HG02798 (cell line): ENCODE measurements at regions not wholly inside any gene's neighbourhood (a gene's known extent, or its start where the extent isn't known, plus 50 kb on each side); places are given as distances from the start of the nearest gene placed in this dataset.
"Not testable (repeated sequence)": the region's sequence is repeated elsewhere in the genome, so short reads cannot be mapped to it uniquely, and the experiment has no call there.

Source experiments
- ATAC-seq: cut with Tn5 transposase; IDR thresholded peaks from one replicate; pipeline ENCODE4 v1.9.1; 2021; ENCODE audit warnings: mild to moderate bottlenecking; ENCODE audit not compliant: unreplicated experiment, poor library complexity

DNA sequence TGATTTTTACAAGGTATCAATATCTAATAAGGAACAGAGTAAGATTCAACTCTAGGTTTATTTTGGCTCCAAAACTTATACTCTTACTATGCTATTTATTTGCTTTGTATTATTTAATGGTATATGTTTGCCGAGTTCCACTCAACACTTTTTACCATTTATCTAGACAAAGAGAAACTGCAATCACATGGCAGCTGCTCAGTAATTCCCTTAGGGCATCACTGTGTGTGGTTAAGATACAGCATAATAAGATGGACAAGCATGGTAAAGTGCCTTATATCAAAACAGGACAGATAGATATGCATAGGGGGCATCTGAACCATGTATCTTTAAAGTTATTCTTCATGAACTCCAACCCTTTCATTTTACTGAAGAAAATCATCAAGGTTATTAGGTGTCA, 483.0 kb upstream of the ID4 start:
- no peak for ATAC-seq

DNA sequence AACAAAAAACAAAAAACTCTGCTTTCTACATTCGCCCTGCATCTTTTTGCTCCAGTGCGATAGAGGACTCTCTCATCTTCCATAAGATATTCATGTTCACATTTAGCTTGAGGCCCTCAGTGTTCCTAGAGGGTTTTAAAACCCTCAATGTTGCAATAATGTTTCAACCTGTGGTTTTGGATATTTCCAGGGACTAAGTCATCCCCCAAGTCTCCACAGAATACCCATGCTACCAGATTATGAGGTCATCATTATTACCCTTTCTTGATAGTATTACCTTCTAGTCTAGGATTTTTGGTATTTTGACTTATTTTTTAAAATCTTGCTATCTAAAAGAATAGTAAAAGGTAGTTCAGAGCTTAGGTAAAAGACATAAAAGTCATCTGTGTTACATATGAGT, 480.5 kb upstream of the ID4 start:
- no peak for ATAC-seq

DNA sequence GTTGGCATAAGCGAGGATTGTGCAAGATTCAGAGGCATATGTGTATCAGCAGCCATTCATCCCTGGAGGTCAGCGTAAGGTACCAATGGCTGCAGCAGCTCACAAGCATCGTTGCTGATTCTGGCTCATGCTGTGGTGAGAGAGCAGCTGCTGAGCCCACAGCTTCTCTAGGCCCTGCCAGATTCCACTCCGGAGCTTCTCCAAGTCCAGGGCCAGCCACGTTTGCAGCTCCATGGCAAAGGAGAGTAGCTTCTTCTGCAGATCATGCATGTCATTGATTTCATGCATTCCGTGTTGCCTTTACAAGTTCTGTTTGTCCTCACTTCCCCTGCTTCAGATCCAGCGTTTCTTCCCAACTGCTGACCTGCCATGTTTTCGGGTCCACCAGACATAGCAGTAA, 474.8 kb upstream of the ID4 start:
- ATAC-seq = no peak

DNA sequence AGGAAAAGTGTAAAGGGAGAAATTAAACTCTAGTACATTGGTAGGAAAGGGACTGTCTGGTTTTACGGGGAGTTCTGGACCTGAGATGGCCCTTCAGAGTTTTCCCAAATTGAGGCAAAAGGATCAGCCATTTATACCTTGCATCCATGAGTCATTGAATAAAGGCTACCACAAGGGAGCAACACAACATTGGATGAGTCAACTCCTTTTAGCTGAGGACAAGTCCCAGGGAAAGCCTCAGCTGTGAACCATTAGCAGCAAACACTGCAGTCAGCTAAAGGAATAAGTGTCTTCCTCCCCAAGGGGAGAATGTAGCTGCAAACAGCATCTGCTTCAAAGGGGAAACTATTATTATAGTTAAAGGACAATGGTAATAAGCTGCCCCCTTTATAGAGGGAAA, 468.7 kb upstream of the ID4 start:
- no peak for ATAC-seq

DNA sequence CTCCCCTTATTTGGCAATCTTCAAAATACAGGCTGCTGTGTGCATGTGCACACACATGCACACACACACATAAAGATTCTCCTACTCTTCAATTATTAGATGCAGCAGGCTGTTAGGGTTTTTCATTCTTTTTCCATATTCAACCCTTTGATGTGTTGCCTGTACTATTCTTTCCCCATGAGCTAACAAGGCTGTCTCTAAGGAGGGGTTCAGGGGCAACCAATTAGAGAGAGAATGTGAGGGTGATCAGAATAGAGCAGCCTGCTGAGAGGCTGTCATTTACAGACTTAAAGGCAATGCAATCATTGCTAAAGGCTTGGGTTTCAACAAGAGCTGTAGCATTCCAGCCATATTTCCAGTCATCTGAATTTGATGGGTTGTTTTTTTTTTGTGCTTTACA, 467.4 kb upstream of the ID4 start:
- no peak for ATAC-seq

DNA sequence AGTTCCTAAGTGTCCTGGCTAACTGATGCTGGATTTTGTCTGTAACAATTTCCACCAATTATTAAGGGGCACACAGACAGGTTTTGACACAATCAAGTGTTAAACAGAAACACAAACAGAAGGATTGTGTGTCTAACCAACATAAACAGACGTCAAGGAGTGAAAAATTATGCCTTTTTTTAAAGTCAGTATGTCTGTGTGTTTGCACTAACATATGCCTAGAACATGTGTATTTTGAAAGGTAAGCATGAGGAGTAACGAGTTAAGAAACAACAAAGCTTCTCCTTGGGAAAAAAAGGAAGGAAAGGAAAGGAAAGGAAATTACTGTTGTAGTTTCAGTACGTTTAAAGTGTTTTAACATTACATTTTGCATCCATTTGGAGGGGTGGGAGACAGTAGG, 466.3 kb upstream of the ID4 start:
- ATAC-seq = no peak

DNA sequence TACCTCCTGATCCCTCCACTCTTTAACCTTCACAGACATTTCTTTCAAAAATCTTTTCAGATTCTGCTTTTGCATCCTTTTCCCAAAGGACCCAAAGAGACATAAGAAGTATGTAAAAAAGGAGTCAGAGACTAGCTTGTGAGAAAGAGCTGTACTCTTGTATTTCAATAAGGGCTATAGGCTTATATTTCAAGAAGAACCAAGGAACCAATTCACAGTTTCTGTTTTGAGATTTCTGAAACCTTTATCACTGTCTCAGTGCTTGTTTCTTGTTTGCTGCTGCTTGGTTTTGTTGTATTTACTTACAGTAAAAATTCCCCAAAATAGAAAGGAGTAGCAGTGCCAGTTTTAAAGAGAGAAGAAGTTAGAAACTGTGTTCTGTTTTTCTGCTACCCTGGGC, 461.6 kb upstream of the ID4 start:
- no peak for ATAC-seq

DNA sequence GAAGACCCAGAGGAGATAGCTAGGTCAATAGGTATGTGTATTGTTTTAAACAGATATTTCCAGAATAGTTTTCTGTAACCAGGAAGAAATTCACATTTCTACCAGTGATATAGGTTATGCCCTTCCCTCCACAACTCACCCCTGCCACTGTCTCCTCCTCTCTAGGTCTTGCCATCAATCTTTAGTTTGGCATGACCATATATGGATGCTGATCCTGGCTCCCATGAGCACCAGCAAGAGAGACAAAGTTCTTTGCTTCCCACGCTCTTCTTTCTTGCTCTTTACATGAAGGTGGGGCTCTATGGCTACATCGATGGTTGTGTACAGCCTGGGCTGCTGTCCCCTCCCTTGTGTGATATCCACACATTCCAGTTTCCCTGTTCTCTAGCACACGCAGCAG, 459.4 kb upstream of the ID4 start:
- ATAC-seq = no peak

DNA sequence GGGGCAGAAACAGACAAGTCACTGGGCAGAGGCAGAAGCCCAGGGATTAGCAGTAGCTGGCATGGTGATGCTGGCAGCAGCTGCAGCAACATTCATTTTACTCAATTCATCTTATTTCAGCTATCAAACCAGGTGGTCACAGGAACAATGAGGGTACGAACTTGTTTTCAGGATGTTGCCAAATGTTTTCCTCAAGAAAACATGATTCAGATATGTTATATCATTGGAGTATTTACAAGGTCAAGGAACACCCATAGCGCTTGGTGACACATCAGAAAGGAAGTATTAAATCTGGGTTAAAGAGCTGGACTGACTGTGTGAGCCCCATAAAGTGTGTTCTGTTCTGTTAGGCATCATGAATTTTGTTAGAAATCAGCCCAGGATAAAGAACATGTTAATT, 456.9 kb upstream of the ID4 start:
- no peak for ATAC-seq

DNA sequence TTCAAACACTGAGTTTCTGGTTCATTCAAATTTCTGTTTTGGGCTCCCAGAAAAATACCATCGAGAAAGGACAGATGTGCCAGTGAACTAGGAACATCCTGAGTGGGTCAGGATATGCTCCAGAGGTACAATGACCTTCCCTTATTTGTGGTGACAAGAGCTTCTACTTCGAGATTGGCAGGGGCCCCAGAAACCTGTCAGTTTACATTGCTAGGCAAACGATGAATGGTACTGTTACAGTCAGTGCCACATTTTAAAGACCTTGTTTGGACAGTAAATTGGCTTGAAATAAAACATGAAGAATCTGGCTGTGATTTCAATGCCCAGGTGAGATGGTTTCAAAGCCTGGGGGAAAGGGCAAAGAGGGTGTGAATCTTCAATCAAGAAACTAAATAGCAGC, 454.5 kb upstream of the ID4 start:
- ATAC-seq = no peak

DNA sequence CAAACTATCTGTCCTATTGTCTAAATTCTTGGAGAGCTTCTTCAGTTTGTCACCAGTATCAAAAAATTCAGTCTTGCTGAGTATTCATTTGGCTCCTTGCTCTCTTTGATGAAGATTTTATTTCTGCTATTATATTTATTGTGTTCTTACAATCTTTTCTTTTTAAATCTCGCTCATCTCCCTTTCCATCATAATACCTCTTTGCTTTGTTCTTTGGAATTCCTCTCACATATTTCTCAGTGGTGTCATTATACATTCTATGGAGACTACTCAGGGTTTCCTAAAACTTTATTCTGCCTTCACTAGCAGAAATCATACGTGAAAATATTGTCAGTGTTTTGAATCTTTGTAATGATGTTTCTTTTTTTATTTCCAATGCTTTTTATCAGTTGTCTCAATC, 445.2 kb upstream of the ID4 start:
- no peak for ATAC-seq

DNA sequence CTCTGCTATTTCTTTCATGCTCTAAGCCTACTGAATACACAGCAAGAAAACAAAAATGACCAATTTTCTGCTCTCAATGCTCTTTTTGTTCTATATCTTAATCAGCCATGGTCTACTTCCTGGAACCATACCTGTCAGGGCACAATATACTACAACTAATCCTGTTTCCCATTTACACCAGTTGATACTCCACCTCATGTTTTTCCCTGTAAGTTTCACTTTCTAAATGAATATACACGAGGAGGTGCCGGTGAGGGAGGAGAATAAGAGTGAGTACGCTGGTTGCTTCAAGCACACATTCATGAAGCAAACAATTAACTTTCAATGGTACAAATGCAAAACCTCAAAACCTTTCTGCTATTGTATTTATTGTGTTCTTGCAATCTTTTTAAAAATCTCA, 443.1 kb upstream of the ID4 start:
- ATAC-seq = no peak

DNA sequence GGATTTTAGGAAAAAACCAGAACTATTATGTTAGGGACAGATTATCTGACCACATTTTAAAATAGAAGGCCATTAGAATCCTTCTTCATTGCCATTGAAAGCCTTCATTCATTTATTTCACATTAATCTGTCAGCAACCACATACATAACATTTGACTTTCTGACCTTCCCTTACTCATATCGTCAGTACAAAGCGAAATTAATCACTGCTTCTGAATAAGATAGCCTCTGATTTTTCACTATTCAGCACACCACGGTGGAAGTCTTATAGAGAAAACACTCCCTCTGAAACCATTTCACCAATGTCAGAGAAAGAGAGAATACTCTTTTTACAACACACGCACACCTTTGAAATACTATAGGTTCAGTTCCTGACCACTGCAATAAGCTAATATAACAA, 442.5 kb upstream of the ID4 start:
- no peak for ATAC-seq

DNA sequence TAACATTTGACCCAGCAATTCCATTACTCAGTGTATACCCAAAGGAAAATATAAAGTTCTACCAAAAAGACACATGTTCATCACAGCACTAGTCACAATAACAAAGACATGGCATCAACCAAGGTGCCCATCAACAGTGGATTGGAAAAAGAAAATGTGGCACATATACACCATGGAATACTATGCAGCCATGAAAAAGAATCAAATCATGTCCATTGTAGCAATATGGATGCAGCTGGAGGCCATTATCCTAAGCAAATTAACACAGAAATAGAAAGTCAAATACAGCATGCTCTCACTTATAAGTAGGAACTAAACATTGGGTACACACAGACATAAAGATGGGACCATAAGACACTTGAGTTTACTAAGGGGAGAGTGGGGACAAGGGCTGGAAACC, 441.9 kb upstream of the ID4 start:
- no peak for ATAC-seq

DNA sequence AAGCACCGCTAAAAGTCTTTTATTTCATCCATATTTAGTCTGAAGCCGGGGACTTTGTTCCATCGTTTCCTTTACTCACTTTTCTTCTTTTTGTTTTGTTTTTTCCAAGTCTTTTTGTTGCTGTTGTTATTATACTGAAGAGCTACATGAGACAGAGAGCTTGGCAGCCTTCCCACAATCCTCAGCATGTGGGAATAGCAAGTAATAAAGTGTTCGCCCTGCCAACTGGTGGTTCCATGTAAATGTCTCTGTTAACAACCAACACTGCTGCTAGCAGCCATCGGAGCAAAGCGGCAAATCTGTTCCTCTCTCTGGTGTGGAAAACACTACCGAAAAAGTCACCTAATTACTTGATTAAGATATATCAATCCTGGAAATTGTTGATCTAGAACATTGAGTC, 437.8 kb upstream of the ID4 start:
- ATAC-seq = no peak

DNA sequence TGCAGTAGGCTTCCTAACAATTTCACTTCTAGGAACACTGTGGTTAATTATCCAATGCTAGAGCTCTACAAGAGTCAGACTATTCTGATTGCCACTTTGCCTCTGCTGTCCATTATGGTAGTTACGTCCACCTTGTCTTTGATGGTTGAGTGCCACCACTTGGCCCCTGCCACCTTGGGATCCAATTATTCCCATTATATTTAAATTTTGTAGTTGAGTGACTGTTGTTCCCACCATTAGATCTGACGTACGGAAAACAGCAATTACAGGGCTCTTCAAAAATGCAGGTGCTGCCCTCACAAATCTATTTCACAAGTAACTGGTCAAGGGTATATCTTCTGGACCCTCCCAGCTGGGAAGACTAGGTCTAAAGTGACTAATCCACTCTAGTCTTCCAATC, 432.3 kb upstream of the ID4 start:
- not testable (repeated sequence) for ATAC-seq

DNA sequence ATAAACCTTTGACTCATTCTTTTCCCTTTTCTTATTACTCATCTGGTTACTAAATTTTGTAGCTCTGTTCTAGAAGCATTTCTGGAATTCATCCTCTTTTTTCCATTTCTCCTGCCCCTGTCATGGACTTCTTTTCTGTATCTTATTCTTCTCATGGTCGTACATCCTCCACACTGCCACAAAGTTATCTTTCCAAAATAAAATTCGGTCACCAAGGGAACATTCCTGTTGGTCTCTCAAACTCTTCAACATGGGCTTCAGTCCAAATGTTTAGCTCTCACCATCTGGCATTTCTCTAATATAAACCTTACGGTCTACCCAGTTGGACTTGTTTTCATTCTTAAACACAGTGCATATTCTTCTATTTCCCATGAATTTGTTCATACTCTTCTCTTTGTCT, 428.8 kb upstream of the ID4 start:
- ATAC-seq = no peak

DNA sequence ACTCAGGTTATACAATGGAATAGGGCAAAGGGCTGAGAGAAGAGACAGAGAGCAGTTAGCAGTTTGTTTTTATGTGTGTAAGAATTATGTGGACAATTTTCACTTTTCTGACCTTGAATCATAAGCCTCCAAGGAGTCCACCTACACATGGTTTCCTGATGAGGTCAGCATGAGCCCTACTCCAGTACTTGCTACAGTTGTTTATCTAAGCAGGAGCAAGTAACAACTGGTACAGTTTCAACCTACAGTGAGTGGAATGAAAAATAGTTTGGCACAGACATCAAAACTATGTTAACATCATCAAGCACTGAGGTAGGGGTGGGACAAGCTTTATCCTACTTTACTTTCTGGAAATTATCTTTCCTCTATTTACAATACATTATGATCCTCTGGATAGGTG, 426.7 kb upstream of the ID4 start:
- ATAC-seq = no peak

DNA sequence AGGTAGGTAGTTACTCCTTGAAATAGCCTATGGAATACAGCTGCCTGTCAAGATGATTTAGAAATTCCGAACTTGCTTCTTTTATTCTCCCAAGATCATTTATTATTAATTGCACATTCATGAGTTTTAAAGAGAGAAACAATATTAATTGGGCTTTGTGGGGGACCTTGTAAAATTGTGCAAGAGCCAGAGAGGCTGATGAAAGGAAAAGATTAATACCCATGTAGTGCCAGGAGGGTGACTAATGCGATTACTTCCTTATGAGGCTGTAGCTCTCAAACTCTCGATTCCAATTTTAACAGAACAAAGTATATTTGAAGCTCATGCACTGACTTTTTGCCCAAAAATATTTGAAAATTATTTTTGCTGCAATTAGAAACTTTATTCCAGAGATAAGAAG, 423.8 kb upstream of the ID4 start:
- ATAC-seq = no peak

DNA sequence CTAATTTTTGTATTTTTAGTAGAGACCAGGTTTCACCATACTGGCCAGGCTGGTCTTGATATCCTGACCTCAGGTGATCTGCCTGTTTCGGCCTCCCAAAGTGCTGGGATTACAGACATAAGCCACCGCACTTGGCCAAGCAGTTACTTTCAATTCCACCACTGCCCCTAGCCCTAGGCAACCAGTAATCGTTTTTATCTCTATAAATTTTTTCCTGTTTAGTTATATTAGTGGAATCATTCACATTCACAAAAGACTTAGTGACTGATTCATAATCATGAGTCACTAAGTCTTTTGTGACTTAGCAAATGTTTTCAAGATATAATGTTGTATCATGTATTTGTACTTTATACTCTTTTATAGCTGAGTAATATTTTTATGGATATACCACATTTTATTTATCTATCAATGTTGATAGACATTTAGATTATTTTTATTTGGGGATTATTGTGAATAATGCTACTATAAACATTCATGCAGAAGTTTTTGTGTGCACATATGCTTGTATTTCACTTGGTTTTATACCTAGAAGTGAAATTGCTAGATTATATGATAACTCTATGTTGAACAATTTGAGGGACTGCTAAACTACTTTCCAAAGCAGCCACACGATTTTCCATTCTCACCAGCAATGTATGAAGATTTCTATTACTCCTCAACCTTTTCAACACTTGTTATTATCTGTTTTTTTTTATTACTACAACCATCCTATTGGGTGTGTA, 421.4 kb upstream of the ID4 start:
- no peak for ATAC-seq

DNA sequence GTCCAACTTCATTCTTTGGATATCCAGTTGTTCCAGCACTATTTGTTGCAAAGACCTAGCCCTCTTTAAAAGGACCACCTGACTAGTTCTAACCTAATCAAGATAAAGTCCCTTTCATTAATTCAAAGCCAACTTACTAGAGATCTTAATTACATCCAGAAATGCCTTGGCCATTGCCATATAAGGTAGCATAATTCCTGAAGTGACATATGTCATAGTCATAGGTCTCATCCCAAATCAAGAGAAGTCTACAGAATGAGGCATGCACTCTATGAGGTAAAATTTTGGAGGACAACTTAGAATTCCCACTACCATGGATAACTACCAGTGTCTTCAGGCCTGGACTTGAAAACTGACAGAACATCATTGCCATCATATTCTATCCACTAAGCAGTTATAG, 420.4 kb upstream of the ID4 start:
- no peak for ATAC-seq

DNA sequence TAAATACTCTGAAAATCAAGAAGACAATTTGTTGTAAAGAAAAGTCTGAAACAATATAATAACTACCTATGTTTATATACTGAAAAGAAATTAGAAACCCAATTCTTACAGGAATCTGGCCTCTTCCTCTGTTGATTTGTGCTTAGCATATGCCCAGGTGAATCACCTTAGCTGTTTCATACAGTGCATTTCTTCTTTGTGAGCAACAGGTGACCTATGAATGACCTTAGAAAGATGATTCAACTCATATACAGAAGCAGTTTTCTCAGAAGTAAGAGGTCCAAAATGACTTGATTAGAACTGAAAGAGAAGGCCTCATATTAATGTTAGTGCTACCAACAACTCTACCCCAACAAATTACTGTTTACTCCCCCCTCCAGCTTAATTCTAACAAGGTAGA, 419.5 kb upstream of the ID4 start:
- no peak for ATAC-seq

DNA sequence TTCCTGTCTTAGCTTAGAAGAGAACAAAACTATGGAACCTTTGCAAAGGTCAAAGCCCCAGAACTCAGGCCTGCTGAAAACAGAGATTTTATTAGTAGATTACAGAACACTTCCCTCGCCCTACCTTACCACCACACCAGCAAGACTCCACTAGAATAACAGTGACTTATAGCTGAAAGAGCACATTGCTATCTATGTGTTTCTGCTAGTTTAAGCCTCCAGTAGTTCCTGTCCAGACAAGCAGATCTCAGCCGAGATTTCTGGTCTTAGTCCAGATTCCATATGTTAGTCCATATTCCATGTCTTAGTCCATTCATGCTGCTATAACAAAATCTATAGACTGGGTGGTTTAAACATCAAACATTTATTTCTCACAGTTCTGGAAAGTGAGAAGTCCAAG, 412.3 kb upstream of the ID4 start:
- no peak for ATAC-seq
